Lower lobe of right lung (tissue), 2 donors: ENCODE measurements at regions not wholly inside any gene's neighbourhood (a gene's known extent, or its start where the extent isn't known, plus 50 kb on each side); places are given as distances from the start of the nearest gene placed in this dataset.

Experiments used
- ATAC-seq, 2 donors: fragments of 200-7000 bp; cut with Tn5 transposase; one replicate each; pipeline ENCODE4 v1.9.1; 2020 to 2022; ENCODE audit warnings: mild to moderate bottlenecking in 2 of 2, moderate library complexity in 2 of 2
- DNase-seq: peaks from one replicate; pipeline ENCODE4 v3.0.0-alpha.2; 2020
- H3K27ac ChIP-seq: fragments of 200-600 bp; one replicate; pipeline ENCODE4 v1.8.0; 2022
- H3K27me3 ChIP-seq: fragments of 200-600 bp; one replicate; pipeline ENCODE4 v1.8.0; 2022; ENCODE audit warnings: low read depth
- H3K36me3 ChIP-seq: fragments of 200-600 bp; one replicate; pipeline ENCODE4 v1.8.0; 2022; ENCODE audit warnings: mild to moderate bottlenecking
- H3K4me1 ChIP-seq: fragments of 200-600 bp; one replicate; pipeline ENCODE4 v1.8.0; 2022
- H3K4me3 ChIP-seq: fragments of 200-600 bp; one replicate; pipeline ENCODE4 v1.8.0; 2022; ENCODE audit warnings: mild to moderate bottlenecking
- H3K9me3 ChIP-seq: fragments of 200-600 bp; one replicate; pipeline ENCODE4 v1.8.0; 2022
- CTCF ChIP-seq: fragments of 200-600 bp; IDR thresholded peaks from one replicate; pipeline ENCODE4 v1.8.0; 2022; ENCODE audit warnings: antibody characterized with exemption, mild to moderate bottlenecking
- intact Hi-C: fragments of 100-400 bp; cut with DNase I; formaldehyde crosslinking; loops from one replicate; pipeline ENCODE4 v1.11.0; 2022
- donor health status: DM: no; HTN: yes; CAD: no; lungs with severe emphysema.

GRCh38 chr10:117619223-117619622 is 76.7 kb downstream of the EMX2 start:
- no peak for TF ChIP-seq CTCF
- ATAC-seq = no peak
- H3K27ac ChIP-seq = no peak overlapping the region

GRCh38 chr10:117619707-117620405 is 77.3 kb downstream of the EMX2 start:
- no peaks in the 10 kb centered on the region for H3K9me3 ChIP-seq
- intact Hi-C loops = no loop called here
- H3K4me3 ChIP-seq = no peak overlapping the region
- H3K36me3 ChIP-seq = no peaks in the 10 kb centered on the region
- no peaks in the 10 kb centered on the region for H3K4me1 ChIP-seq
- no peak overlapping the region for H3K27ac ChIP-seq
- no peak for TF ChIP-seq CTCF
- no peak for ATAC-seq
- no peak for DNase-seq
- H3K27me3 ChIP-seq = peaks cover 3% of the 10 kb centered on the region

More at GRCh38 chr10:117619223-117619622, 76.7 kb downstream of the EMX2 start:
- no peak overlapping the region for H3K4me3 ChIP-seq
- DNase-seq = no peak
- H3K4me1 ChIP-seq = no peaks in the 10 kb centered on the region
- no peaks in the 10 kb centered on the region for H3K9me3 ChIP-seq
- peaks cover 3% of the 10 kb centered on the region for H3K27me3 ChIP-seq
- H3K36me3 ChIP-seq = no peaks in the 10 kb centered on the region
- intact Hi-C loops = no loop called here

GRCh38 chr10:117621196-117621595 is 78.7 kb downstream of the EMX2 start:
- no peak overlapping the region for H3K27ac ChIP-seq
- H3K4me3 ChIP-seq = no peak overlapping the region
- intact Hi-C loops = no loop called here
- no peaks in the 10 kb centered on the region for H3K36me3 ChIP-seq
- TF ChIP-seq CTCF = no peak
- no peak for ATAC-seq
- H3K27me3 ChIP-seq = peaks cover 3% of the 10 kb centered on the region
- no peak for DNase-seq
- no peaks in the 10 kb centered on the region for H3K9me3 ChIP-seq
- no peaks in the 10 kb centered on the region for H3K4me1 ChIP-seq

GRCh38 chr10:117621795-117622420 is 79.4 kb downstream of the EMX2 start:
- ATAC-seq = no peak
- intact Hi-C loops = no loop called here
- no peak overlapping the region for H3K4me3 ChIP-seq

GRCh38 chr10:117622471-117623184 is 80.1 kb downstream of the EMX2 start:
- no peak overlapping the region for H3K4me3 ChIP-seq
- no peak overlapping the region for H3K27ac ChIP-seq
- H3K36me3 ChIP-seq = no peaks in the 10 kb centered on the region
- TF ChIP-seq CTCF = no peak
- H3K27me3 ChIP-seq = peaks cover 3% of the 10 kb centered on the region
- intact Hi-C loops = no loop called here
- ATAC-seq = no peak
- DNase-seq = no peak
- H3K9me3 ChIP-seq = no peaks in the 10 kb centered on the region
- H3K4me1 ChIP-seq = no peaks in the 10 kb centered on the region

More at GRCh38 chr10:117621795-117622420, 79.4 kb downstream of the EMX2 start:
- no peak overlapping the region for H3K27ac ChIP-seq
- H3K27me3 ChIP-seq = peaks cover 3% of the 10 kb centered on the region
- H3K4me1 ChIP-seq = no peaks in the 10 kb centered on the region
- H3K9me3 ChIP-seq = no peaks in the 10 kb centered on the region
- H3K36me3 ChIP-seq = no peaks in the 10 kb centered on the region
- TF ChIP-seq CTCF = no peak
- no peak for DNase-seq
